ENCODE measurements at regions not wholly inside any gene's neighbourhood (a gene's known extent, or its start where the extent isn't known, plus 50 kb on each side); places are given as distances from the start of the nearest gene placed in this dataset.

DNA sequence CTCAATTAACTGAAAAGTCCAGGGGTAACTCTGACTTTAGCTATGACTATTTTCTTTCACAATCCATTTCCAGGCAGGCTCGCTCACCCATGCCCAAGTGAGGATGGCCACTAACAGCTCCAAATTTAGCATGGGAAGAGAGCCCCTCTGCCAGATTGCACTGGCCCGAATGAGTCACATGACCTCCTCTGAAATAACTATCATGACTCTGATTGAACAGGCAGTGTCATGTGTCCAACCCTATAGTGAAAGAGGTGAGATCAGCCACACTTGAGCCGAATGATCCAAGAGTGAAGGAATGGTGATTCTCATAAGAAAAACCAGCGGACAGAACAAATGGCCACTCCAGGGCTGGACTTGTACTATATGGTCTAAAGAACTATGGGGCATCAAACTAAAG is 242.3 kb downstream of the NSG2 start:
- TF ChIP-seq ELF1 (IDR thresholded peaks at IDR 0.05; ENCODE audit: borderline replicate concordance, low read depth) (no peak), EZH2 (IDR thresholded peaks at IDR 0.05) (no peak), EZH2phosphoT487 (IDR thresholded peaks at IDR 0.05; ENCODE audit: borderline replicate concordance) (no peak), CBX3 (IDR thresholded peaks at IDR 0.05; ENCODE audit: low read depth) (no peak), POLR2A (IDR thresholded peaks at IDR 0.05; ENCODE audit: borderline replicate concordance, extremely low read depth, insufficient read depth, insufficient read length) (no peak)
- TF ChIP-seq, protein P1, sequence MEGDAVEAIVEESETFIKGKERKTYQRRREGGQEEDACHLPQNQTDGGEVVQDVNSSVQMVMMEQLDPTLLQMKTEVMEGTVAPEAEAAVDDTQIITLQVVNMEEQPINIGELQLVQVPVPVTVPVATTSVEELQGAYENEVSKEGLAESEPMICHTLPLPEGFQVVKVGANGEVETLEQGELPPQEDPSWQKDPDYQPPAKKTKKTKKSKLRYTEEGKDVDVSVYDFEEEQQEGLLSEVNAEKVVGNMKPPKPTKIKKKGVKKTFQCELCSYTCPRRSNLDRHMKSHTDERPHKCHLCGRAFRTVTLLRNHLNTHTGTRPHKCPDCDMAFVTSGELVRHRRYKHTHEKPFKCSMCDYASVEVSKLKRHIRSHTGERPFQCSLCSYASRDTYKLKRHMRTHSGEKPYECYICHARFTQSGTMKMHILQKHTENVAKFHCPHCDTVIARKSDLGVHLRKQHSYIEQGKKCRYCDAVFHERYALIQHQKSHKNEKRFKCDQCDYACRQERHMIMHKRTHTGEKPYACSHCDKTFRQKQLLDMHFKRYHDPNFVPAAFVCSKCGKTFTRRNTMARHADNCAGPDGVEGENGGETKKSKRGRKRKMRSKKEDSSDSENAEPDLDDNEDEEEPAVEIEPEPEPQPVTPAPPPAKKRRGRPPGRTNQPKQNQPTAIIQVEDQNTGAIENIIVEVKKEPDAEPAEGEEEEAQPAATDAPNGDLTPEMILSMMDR (IDR thresholded peaks at IDR 0.05 in 2 of 3, conservative IDR thresholded peaks at IDR 0.05 in 1 of 3; ENCODE audit: borderline replicate concordance in 1 of 3, insufficient read depth in 1 of 3, low read depth in 2 of 3, low read length in 2 of 3) = no peak
- TF ChIP-seq, protein P2, sequence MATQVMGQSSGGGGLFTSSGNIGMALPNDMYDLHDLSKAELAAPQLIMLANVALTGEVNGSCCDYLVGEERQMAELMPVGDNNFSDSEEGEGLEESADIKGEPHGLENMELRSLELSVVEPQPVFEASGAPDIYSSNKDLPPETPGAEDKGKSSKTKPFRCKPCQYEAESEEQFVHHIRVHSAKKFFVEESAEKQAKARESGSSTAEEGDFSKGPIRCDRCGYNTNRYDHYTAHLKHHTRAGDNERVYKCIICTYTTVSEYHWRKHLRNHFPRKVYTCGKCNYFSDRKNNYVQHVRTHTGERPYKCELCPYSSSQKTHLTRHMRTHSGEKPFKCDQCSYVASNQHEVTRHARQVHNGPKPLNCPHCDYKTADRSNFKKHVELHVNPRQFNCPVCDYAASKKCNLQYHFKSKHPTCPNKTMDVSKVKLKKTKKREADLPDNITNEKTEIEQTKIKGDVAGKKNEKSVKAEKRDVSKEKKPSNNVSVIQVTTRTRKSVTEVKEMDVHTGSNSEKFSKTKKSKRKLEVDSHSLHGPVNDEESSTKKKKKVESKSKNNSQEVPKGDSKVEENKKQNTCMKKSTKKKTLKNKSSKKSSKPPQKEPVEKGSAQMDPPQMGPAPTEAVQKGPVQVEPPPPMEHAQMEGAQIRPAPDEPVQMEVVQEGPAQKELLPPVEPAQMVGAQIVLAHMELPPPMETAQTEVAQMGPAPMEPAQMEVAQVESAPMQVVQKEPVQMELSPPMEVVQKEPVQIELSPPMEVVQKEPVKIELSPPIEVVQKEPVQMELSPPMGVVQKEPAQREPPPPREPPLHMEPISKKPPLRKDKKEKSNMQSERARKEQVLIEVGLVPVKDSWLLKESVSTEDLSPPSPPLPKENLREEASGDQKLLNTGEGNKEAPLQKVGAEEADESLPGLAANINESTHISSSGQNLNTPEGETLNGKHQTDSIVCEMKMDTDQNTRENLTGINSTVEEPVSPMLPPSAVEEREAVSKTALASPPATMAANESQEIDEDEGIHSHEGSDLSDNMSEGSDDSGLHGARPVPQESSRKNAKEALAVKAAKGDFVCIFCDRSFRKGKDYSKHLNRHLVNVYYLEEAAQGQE (IDR thresholded peaks at IDR 0.05; ENCODE audit: low read depth) = no peak

Measured in HCT116 (cell line).